ENCODE measurements at regions not wholly inside any gene's neighbourhood (a gene's known extent, or its start where the extent isn't known, plus 50 kb on each side); places are given as distances from the start of the nearest gene placed in this dataset.
"Not testable (repeated sequence)": the region's sequence is repeated elsewhere in the genome, so short reads cannot be mapped to it uniquely, and the experiment has no call there.

DNA sequence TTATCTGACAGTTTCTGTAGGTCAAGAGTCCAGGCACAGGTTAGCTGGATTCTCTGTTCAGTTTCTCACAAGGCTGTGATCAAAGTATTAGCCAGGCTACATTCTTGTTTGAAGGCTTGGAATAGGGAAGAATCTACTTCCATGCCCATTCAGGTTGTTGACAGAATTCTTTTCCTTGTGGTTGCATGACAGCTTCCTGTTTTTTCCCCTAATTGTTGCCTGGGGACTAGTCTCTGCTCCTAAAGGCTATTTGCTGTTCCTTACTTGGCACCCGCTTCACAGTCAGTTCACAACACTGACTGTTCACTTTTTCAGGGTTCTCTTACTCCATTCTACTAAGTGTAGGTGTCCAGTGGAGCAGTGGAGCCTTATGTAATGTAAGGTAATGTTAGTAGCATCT is 115.4 kb upstream of the GBE1 start:
- DNase-seq, result no peak

DNA sequence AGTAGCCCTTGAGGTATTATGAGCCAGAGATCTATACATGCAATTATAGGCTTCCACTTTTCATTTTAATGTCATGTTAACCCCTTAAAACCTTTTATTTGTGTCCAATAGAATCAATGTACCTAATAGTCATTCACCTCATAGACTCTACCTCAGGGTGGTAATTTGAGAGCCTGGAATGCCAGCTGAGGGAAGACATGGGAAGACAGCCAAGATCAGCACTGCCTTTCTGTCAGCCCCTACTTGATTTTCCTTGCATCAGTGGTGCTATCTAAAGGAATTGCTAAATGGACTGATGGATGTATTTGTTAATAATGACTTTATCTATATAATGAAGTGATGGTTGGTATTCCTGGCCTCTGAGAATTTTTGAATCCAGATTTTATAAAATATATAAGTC is 113.3 kb upstream of the GBE1 start:
- no peak for DNase-seq

DNA sequence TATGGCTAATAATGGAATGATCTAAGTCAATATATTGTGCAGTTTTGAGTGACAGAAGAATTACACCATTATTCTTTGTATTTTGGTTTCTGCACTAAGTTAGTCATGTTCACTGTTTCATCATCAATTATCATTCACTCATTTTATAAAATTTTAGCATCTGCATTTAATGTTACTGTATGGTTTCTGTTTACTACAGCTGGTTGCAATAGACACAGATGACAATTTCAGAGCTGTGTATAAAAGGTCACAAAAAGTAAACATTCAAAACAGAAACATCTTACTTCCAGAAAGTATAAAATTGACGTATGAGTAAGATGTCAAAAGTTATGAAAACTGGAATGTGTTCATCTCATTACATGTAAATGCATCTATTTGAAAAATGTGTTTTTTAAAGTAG is 111.1 kb upstream of the GBE1 start:
- no peak for DNase-seq

DNA sequence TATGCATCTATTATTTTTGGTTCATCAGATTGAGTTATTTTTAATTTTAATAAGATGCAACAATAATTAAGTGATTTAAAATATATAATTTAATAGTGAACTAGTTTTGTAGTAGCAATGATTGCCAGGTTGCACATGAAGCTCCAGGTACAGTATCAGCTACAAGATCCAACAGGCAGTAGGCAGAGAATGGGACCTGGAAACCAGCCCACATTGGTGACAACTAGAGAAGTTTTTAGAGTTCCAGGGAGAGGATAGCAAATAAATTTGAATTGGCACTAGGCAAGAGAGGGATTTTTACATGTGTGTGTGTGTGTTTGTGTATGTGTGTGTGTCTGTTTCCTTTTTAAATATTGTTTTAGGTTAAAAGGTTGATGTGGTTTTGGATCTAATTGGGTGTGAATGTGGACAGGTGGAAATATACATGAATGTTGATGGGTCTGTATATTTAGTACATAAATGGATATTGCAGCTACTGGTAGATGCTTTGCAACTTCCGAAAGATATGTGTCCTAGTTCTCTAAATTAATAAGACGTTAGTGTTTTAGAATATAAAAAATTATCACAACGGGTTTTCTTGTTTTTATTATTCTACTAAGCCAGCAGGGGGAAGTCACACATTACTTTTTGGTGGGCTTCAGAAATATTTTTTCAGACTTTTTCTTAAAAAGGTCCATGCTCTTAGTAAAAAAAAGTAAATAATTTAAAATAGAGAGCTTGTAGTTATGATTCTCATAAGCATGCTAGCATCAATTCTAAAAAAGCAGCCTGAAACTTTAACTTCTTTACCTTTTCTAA is 110.1 kb upstream of the GBE1 start:
- peak; percentile 27 for DNase-seq

DNA sequence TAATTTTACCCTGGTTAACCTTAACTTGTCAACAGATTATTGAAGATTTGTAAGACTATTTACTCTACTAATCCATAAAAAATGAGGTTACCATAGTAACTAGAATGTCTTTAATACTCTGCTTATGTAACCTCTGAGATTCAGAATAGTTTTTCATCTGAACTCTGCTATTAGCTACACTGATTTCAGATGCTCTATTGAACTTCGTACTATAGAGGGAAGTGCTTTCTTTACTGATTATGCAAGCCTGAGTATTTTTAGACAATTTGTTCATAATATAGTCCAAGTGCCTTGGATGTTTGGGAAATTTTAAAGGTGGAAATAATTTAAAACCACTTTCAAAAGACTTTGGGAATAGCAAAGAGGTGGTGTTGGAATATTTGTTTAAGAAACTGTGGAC is 107.9 kb upstream of the GBE1 start:
- DNase-seq, result no peak

DNA sequence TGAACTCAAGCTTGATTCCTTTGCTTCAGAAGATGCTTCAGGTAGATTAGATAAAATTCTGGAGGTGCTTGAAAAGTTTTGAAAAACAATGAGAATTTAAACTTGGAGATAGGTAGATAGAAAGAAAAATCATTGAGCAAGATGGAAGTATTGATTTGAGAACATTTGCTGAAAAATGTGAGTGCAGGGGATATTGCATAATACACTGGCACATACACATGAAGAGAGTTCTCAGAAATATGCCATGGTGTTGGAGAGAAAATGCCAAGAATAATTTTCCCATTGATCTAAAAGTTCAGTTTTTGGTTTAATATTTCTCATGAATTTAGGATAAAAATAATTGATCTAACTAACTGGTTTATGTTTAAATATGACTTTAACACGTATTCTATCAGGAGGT is 107.2 kb upstream of the GBE1 start:
- DNase-seq, result no peak

DNA sequence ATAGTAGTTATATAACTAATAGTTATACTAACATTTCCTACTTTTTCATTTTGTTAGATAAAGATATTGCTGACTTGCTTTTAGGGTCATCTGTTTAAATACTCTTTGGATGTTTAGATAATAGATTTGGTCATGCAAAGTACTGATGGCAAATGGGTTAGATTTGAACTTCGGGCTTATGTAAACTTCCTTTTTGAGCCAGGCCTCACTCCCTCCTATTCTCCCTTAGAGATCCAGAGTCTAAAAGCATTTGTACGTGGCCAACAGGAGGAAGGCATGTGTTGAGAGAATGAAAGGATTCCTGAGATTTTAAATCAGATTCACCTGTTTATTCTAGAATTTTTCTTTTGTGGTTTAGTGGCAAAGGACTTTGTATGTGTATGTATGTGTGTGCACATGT is 106.4 kb upstream of the GBE1 start:
- no peak for DNase-seq

DNA sequence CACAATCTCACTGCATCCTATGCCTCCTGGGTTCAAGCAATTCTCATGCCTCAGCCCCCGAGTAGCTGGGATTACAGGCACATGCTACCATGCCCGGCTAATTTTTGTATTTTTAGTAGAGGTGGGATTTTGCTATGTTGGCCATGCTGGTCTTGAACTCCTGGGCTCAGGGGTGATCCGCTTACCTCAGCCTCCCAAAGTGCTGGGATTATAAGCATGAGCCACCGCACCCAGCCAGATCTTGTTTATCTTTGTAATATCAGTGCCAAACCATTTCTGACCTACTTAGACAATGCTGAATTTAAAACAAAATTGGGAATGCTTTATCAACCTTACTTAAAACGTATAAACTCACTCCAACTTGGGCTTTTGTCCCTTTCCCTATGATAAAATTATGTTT is 103.7 kb upstream of the GBE1 start:
- DNase-seq, result not testable (repeated sequence)

DNA sequence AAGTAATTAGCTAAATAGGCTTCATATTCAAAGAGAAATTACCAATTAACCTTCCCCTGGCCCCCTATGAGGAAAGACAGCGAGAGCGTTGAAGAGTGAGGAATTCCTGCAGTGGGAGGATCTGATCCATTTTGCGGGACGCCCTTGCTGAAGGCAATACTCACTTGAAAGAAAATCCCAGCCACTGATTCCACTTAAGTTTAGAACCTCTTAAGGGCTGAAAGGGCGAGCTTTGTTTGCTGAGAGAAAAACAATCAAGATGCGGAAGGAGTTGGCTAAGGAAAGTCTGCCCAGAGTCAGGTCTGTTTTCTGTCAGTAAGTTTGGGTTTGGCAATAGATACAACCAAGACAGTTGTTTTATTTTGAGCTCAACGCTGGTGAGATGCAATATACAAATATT is 102.8 kb upstream of the GBE1 start:
- no peak for DNase-seq

DNA sequence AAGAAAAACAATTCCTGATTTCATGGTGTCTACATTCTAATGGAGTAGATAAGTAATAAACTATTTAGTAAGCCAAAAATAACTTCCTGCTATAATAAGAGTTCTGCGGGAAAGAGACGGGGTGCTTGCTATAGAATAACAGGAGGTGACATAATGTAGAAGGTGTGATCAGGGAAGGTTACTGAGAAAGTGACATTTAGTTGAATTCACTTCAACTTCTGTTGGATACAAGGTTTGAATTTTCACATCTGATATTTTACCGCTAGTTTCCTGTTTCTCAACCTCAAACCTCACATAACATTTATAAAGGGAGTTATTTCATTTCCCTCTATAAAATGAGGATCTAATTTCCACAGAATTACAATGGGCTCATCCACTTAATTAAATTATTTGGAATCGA is 102.3 kb upstream of the GBE1 start:
- peak; percentile 17 for DNase-seq

DNA sequence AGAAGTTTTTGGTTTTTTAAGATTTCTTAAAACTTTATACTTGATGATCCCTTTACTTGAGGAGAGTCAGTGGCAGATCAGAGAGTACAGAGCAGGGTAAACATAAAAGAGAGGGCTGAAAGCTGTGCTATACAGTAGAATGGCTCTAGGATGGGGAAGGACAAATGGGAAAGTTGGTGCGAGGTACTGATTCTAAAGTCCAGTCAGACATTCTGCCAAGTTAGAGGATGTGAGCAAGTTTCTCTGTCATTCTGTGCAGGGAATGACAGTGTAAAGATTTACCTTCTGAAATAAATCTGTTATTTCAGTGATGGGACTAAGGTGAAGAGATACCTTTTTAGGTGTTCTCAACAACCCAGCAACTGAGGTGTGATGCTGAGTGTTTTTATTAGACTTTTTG is 100.1 kb upstream of the GBE1 start:
- no peak for DNase-seq

DNA sequence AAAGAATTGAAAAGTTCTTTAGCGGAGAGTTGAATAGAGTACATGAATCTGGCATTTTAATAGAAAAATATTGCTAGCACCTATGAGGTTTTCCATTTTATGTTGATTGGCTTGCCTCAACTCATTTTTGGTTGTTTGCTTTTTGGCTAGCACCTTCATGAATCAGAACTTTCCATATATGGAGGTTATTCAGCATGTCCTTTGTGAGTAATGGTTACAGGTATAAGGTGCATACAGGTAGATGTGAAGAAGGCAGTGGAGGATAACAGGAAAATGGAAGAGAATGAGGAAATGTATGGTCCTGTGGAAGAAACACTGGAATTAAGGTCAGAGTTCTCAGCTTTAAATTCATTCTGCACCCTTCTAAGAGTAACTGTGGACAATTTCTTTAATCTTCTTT is 98.1 kb upstream of the GBE1 start:
- DNase-seq, result no peak

DNA sequence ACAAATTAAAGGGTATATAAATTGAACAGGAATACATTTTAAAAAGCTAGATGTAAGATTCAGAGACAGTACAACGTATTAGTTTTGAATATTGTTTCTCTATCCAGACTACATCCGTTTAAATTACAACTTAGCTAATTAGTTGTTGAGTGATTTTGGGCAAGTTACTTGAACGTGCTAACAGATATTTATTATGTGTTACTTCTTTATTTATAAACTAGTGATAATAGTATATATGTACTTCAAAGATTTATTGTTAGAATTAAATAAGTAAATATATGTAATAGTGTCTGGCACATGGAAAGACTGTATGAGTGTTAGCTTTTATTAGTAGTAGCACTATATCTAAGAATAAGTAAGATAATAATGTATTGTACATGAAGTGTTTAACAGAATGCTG is 92.0 kb upstream of the GBE1 start:
- no peak for DNase-seq

DNA sequence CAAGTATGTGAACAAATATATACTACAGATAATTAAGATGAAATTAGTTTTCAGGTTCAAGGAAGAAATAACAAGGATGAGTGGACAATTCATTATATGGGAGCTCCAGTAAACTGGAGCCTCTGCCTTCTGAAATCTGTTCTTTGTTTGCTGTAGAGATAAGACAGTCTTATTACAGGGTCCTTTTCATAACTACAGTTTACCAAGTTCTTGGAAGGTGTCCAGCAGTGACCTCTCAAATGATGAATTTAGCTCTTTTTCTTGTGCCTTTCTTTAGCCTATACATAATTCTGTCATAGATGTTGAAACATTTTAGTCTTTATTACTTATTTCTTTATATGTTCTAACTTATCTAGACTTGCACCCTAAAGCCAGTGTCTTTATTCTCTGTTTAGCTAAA is 89.7 kb upstream of the GBE1 start:
- no peak for DNase-seq

DNA sequence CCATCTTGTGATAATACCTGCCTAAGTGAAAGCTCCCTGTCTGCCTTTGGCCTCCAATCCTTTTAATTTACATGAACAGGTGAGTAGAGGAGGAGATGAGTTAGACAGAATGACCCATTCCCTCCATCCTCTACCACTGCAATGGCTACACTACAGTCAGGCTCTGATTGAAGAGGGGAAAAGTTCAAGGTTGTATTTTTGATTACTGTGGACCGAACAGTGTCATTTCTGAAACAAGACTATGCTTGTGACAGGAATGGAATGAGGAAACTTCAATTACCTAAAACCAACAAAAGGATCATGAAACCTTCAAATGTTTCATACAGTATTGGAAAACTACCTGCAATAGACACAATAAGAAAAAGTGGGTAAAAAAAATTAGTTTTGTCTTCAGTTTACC is 85.5 kb upstream of the GBE1 start:
- no peak for DNase-seq

DNA sequence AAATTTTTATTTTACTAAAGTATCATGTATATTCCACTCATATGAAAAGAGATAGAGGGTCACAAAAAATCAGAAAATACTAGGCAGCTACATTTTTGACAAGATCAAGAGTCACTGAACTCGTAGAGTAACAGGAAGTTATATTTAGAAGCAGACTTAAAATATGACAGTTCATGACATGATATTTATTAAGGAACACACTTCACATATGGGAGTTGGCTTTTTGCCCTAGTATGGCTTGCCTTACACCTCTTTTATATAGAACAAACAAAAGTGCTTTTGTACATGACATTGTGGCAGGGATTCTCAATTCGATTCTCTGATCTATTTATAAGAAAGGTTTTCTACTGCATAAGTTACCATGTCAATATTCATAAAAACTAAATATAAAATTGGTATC is 80.1 kb upstream of the GBE1 start:
- peak; percentile 11 for DNase-seq

DNA sequence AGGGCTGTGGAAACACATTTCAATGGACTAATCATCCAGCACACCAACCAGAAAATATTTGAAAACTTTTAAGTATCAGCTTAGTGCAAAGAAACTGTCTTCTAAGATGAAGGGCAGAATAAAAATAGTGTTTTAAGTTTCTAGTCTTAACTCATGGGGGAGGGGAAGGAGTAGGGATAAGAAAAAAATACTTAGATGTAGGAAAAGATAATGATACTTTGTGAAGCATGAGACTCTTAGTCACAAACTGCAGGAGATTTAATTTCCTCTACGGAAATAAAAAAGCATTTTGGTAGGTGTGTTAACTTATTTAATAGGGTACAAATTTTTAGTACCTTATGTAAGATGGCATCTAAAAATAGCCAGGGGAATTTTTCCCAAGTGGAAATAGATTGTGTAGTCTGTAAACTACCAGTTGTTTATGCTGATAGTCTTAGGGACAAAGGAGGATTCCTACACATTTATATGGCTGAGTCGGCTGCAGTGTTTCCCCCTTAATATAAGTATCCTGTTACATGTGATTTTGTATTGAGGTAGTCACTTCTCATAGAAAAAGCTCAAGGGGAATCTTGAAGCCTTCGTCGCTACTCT is 78.2 kb upstream of the GBE1 start:
- peak; percentile 7 for DNase-seq

DNA sequence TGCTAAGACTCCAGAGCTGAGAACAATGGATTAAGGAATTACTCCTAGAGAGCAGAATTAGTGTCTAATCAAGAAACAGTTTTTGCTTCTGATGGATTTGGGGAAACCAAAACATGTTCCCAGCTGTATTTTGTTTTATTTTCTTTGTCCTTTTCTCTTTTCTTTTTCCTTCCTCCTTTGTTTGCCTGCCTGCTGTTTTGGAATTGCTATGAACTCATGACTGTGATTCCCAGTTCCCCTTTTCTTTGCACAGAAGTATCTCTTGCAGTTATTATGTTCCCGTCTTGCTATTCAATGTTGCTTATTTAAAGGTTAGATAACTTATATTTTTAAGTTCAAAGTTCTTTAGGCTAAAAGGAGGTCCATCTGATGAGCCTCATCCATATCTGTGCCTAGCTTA is 77.0 kb upstream of the GBE1 start:
- no peak for DNase-seq

DNA sequence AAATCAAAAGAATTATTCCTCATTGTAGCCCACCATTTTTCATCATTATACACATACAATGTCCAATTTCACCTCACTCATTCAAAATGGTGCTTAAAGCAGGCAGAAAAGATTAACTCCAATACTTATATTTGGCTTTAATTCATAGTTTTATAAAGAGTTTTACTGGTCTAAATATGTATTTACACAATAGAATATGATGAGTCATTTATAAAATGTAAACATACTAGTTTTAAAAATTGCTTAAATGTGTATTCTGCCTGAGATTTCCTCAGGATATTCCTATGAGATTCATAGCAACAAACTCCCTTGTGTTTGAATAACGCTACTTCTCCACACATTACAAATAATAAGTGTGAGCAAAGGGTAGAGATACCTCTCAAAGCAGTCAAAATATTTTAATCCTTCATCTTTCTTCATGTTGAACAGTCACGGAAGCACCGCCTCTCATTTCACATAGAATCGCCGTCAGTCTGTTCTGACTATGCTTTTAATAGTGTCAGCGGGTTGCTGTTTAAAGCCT is 75.7 kb upstream of the GBE1 start:
- no peak for DNase-seq

DNA sequence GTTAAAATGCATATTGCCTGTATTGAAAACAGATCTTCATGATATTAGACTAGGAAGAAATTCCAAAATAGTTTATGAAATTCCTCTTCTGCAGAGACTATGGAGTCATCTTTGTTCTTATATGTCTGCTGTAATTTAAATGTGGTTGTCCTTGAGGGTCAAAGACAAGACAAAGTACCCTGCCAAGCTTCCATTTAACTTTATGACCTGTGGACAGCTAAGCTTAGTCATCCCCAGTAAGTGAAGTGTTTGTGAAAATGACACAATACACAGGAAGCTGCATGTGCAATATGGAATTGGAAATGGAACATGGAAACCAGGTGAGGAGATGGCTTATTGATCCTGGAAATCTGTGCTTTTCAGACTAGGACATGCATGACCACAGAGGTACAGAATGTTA is 68.5 kb upstream of the GBE1 start:
- no peak for DNase-seq

DNA sequence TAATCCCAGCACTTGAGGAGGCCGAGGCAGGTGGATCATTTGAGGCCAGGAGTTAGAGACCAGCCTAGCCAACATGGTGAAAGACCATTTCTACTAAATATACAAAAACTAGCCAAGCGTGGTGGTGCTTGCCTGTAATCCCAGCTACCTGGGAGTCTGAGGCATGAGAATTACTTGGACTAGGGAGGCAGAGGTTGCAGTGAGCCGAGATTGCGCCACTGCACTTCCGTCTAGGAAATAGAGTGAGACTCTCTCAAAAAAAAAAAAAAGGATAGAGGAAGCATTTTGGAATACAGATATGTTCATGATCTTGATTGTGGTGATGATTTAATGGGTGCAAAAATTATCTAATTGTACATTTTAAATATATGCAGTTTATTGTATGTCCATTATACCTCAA is 67.8 kb upstream of the GBE1 start:
- not testable (repeated sequence) for DNase-seq

DNA sequence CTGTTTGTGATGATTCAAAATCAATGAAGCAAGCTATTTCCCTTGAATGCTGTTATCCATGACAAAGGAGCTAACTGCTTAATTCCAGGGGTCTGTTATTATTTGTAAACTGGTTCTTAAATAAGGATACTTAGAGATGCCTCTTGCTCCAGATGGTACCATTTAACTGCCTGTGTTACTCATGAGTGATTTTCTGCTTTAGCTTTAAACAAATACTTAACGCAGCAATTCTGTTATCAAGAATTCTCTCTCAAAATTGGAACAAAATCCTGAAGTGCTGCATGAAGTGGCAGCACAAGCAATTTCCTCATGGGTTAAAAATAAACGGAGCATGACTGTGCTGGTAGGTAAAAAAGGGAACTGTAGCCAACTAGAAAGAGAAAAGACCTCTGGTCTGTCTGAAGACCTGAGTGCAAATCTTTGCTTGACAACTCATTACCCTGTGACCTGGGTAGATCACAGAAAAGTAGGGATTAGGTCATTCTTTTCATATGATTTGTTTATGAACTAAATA is 62.5 kb upstream of the GBE1 start:
- peak; percentile 46 for DNase-seq

DNA sequence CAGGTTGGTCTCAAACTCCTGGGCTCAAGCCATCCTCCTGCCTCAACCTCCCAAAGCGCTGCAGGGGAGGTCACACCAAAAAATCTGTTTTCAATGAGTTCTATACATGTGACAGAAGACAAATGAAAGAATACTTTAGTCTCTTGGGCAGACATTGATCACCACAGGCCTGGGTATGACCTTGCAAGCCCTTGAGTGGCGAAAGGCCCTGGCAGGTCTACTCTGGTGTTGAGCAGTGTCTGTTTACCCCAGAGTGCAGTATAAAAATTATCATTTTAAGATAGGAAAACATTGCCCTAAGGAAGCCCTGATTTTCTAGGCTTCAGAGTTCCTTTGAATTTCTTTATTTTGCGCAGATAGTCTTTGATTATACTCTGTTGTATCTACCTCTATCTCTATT is 61.6 kb upstream of the GBE1 start:
- no peak for DNase-seq

DNA sequence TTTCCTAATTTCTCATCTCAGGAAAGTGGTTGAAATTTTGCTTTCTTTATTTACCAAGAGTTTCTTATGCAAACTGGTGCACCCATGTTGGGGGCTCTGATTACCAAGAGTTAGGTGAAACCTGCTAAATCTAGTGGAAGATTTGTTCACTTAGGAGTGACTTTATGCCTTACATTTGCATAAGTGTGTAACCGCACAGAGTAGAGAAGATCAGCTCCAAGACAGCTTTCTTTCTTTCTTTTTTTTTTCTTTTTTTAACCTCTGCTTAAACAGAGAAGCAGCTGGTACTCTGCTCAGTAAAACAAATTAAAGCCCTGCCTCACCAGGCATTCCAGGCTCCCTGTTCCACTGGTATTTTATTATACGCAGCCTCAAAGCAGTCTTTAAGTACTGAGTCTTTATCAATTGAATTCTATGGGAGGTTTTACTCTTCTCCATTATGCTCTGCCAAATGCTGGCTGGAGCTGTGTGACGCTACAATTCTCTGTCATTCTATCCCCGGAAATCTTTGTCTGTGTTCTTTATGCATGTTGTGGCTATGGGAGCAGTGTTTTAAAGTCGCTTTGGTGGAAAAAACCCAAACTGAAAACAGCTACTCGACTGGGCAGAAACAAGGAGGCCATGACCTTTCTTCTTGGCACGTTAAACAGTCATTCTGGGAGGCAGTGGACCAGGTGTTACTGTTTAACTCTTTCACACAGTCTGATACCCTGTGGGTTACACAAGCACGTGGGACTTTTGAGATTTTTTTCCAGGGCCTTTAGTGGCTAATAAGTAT is 55.2 kb upstream of the GBE1 start:
- DNase-seq, result no peak

All from hematopoietic multipotent progenitor cell treated with erythropoietin and hydrocortisone succinate and interleukin-3 and kit ligand, for 6 days (in vitro differentiated cells).